Naive thymus-derived CD8-positive, alpha-beta T cell (primary cell): ENCODE measurements at regions not wholly inside any gene's neighbourhood (a gene's known extent, or its start where the extent isn't known, plus 50 kb on each side); places are given as distances from the start of the nearest gene placed in this dataset.

Experiments
- ATAC-seq, 2 donors: fragments of 150-1000 bp; cut with Tn5 transposase in 1 of 2; sonication (Bioruptor Pico), chemical (Tn5 transposase) in 1 of 2; 1 replicate in 1 of 2; 2 replicates in 1 of 2; pipeline ENCODE4 v1.10.0; 2021; ENCODE audit warnings: mild to moderate bottlenecking in 2 of 2, moderate library complexity in 2 of 2
- POLR2A ChIA-PET: fragments of 350-600 bp; sonication (Branson Sonifier 250); formaldehyde crosslinking; loops from one replicate; lab custom pipeline; 2021; ENCODE audit warnings: antibody characterized with exemption; lab: Charles Lee
- DNase-seq, 10 donors: peaks; one replicate each; pipeline versions ENCODE4 v3.0.0 to v3.0.0-alpha.2; 2020 to 2022
- H3K27ac Mint-ChIP-seq, 10 donors: one replicate each; pipeline ENCODE4 v1.8.0; 2020 to 2022; ENCODE audit warnings: mild to moderate bottlenecking in 10 of 10, mixed read lengths in 10 of 10, moderate library complexity in 4 of 10, inconsistent platforms in 1 of 10
- H3K27me3 Mint-ChIP-seq, 5 donors: one replicate each; pipeline ENCODE4 v1.8.0; 2021 to 2022; ENCODE audit warnings: mixed read lengths in 5 of 5
- H3K36me3 Mint-ChIP-seq, 3 donors: one replicate each; pipeline ENCODE4 v1.8.0; 2020 to 2022; ENCODE audit warnings: mixed read lengths in 3 of 3, mild to moderate bottlenecking in 2 of 3, inconsistent platforms in 1 of 3
- H3K4me1 Mint-ChIP-seq, 4 donors: one replicate each; pipeline ENCODE4 v1.8.0; 2021 to 2022; ENCODE audit warnings: mixed read lengths in 4 of 4
- H3K4me3 Mint-ChIP-seq, 10 donors: one replicate each; pipeline ENCODE4 v1.8.0; 2020 to 2022; ENCODE audit warnings: mild to moderate bottlenecking in 10 of 10, mixed read lengths in 10 of 10, moderate library complexity in 6 of 10, inconsistent platforms in 1 of 10
- H3K9me3 Mint-ChIP-seq, 9 donors: one replicate each; pipeline ENCODE4 v1.8.0; 2020 to 2022; ENCODE audit warnings: mixed read lengths in 9 of 9, mild to moderate bottlenecking in 3 of 9, inconsistent platforms in 1 of 9, moderate library complexity in 1 of 9

GRCh38 chr6:6801005-6801335, 212.4 kb downstream of the LY86 start:
- no peak for ATAC-seq
- Mint-ChIP-seq H3K27ac (peak overlapping the region in 2 of 10 donors; percentile 2 to 72), H3K27me3 (peaks cover 0 to 12% (median 1%) of the 10 kb centered on the region in 5 donors), H3K9me3 (no peaks in the 10 kb centered on the region), H3K36me3 (no peaks in the 10 kb centered on the region), H3K4me1 (peaks cover 2 to 25% (median 5%) of the 10 kb centered on the region in 4 donors), H3K4me3 (no peak overlapping the region)
- DNase-seq, result no peak
- POLR2A ChIA-PET, result no interaction called here

GRCh38 chr6:6801635-6802218, 213.2 kb downstream of the LY86 start:
- H3K4me1 Mint-ChIP-seq, result peaks cover 2 to 33% (median 5%) of the 10 kb centered on the region in 4 donors
- no peaks in the 10 kb centered on the region for H3K9me3 Mint-ChIP-seq
- H3K4me3 Mint-ChIP-seq, result no peak overlapping the region
- ATAC-seq, result no peak
- peak in 1 of 10 donors; percentile 53 for DNase-seq
- no peak overlapping the region for H3K27ac Mint-ChIP-seq
- POLR2A ChIA-PET, result no interaction called here
- H3K36me3 Mint-ChIP-seq, result no peaks in the 10 kb centered on the region
- peaks cover 0 to 12% (median 4%) of the 10 kb centered on the region in 5 donors for H3K27me3 Mint-ChIP-seq

GRCh38 chr6:6803180-6803977, 214.9 kb downstream of the LY86 start:
- peaks cover 2 to 34% (median 5%) of the 10 kb centered on the region in 4 donors for H3K4me1 Mint-ChIP-seq
- H3K4me3 Mint-ChIP-seq, result no peak overlapping the region
- no peaks in the 10 kb centered on the region for H3K9me3 Mint-ChIP-seq
- ATAC-seq (peak in 1 of 2 donors; percentile 37), DNase-seq (peak in 1 of 10 donors; percentile 53)
- no peak overlapping the region for H3K27ac Mint-ChIP-seq
- peaks cover 0 to 6% (median 2%) of the 10 kb centered on the region in 5 donors for H3K27me3 Mint-ChIP-seq
- no peaks in the 10 kb centered on the region for H3K36me3 Mint-ChIP-seq
- POLR2A ChIA-PET, result no interaction called here

GRCh38 chr6:6804843-6805615, 216.5 kb downstream of the LY86 start:
- Mint-ChIP-seq H3K36me3 (no peaks in the 10 kb centered on the region), H3K4me3 (no peak overlapping the region), H3K9me3 (no peaks in the 10 kb centered on the region), H3K27me3 (peaks cover 0 to 6% (median 2%) of the 10 kb centered on the region in 5 donors), H3K27ac (peak overlapping the region in 1 of 10 donors; percentile 33), H3K4me1 (peaks cover 3 to 23% (median 6%) of the 10 kb centered on the region in 4 donors)
- POLR2A ChIA-PET, result no interaction called here
- DNase-seq (peak in 1 of 10 donors; percentile 45), ATAC-seq (no peak)

- ATAC-seq (no peak), DNase-seq (no peak)
- Mint-ChIP-seq H3K36me3 (no peaks in the 10 kb centered on the region), H3K27me3 (peaks cover 0 to 6% (median 2%) of the 10 kb centered on the region in 5 donors), H3K27ac (peak overlapping the region in 1 of 10 donors; percentile 0), H3K4me1 (peaks cover 9 to 34% (median 14%) of the 10 kb centered on the region in 4 donors), H3K4me3 (no peak overlapping the region), H3K9me3 (no peaks in the 10 kb centered on the region)
- POLR2A ChIA-PET, result no interaction called here
Measured at GRCh38 chr6:6806844-6807518, 218.5 kb downstream of the LY86 start.

- ATAC-seq, result no peak
- POLR2A ChIA-PET, result no interaction called here
- H3K27ac Mint-ChIP-seq, result peak overlapping the region in 1 of 10 donors; percentile 75
Measured at GRCh38 chr6:6808343-6808742, 219.8 kb downstream of the LY86 start.

GRCh38 chr6:6808915-6809314, 220.4 kb downstream of the LY86 start:
- DNase-seq (no peak), ATAC-seq (no peak)
- Mint-ChIP-seq H3K4me1 (peaks cover 9 to 36% (median 16%) of the 10 kb centered on the region in 4 donors), H3K36me3 (no peaks in the 10 kb centered on the region), H3K27me3 (peaks cover 0 to 2% (median 0%) of the 10 kb centered on the region in 5 donors), H3K27ac (peak overlapping the region in 4 of 10 donors; percentile 9 to 96 (median 55)), H3K9me3 (no peaks in the 10 kb centered on the region), H3K4me3 (peak overlapping the region in 1 of 10 donors; percentile 15)
- POLR2A ChIA-PET, result no interaction called here

More at GRCh38 chr6:6808343-6808742, 219.8 kb downstream of the LY86 start:
- no peak for DNase-seq
- Mint-ChIP-seq H3K4me1 (peaks cover 9 to 40% (median 16%) of the 10 kb centered on the region in 4 donors), H3K36me3 (no peaks in the 10 kb centered on the region), H3K9me3 (no peaks in the 10 kb centered on the region), H3K27me3 (peaks cover 0 to 2% (median 0%) of the 10 kb centered on the region in 5 donors), H3K4me3 (no peak overlapping the region)

GRCh38 chr6:6810727-6811126, 222.2 kb downstream of the LY86 start:
- peak; percentile 13 to 37 for ATAC-seq
- Mint-ChIP-seq H3K27ac (peak overlapping the region; percentile 69 to 99 (median 98)), H3K9me3 (no peaks in the 10 kb centered on the region), H3K27me3 (peaks cover 0 to 2% (median 0%) of the 10 kb centered on the region in 5 donors), H3K36me3 (no peaks in the 10 kb centered on the region), H3K4me1 (peaks cover 9 to 39% (median 16%) of the 10 kb centered on the region in 4 donors), H3K4me3 (peak overlapping the region; percentile 84 to 98 (median 94))
- POLR2A ChIA-PET, result no interaction called here
- DNase-seq, result peak in 3 of 10 donors; percentile 11 to 35 (median 12)

- H3K9me3 Mint-ChIP-seq, result no peaks in the 10 kb centered on the region
- no peaks in the 10 kb centered on the region for H3K36me3 Mint-ChIP-seq
- ATAC-seq, result peak; percentile 77 to 89
- peak overlapping the region; percentile 69 to 99 (median 98) for H3K27ac Mint-ChIP-seq
- peaks cover 9 to 35% (median 16%) of the 10 kb centered on the region in 4 donors for H3K4me1 Mint-ChIP-seq
- POLR2A ChIA-PET, result interaction anchor here (0.6 to 0.9 kb wide), 2 partner anchors 277 to 483 kb away, joined by 3 to 4 read pairs; no protein-coding TSS in a partner anchor
- peak in 9 of 10 donors; percentile 9 to 73 (median 66) for DNase-seq
- peaks cover 0 to 2% (median 0%) of the 10 kb centered on the region in 5 donors for H3K27me3 Mint-ChIP-seq
- peak overlapping the region; percentile 84 to 98 (median 94) for H3K4me3 Mint-ChIP-seq
Measured at GRCh38 chr6:6811128-6812009, 222.8 kb downstream of the LY86 start.

GRCh38 chr6:6812427-6812826, 223.9 kb downstream of the LY86 start:
- Mint-ChIP-seq H3K36me3 (no peaks in the 10 kb centered on the region), H3K27me3 (no peaks in the 10 kb centered on the region), H3K4me1 (peaks cover 9 to 31% (median 16%) of the 10 kb centered on the region in 4 donors), H3K9me3 (no peaks in the 10 kb centered on the region), H3K4me3 (peak overlapping the region in 7 of 10 donors; percentile 30 to 98 (median 94)), H3K27ac (peak overlapping the region in 8 of 10 donors; percentile 46 to 99 (median 97))
- POLR2A ChIA-PET, result no interaction called here
- ATAC-seq, result no peak
- DNase-seq, result no peak

- DNase-seq (no peak), ATAC-seq (no peak)
- H3K27me3 Mint-ChIP-seq, result peaks cover 2 to 6% (median 3%) of the 10 kb centered on the region in 5 donors
- H3K4me3 Mint-ChIP-seq, result no peak overlapping the region
- H3K9me3 Mint-ChIP-seq, result no peaks in the 10 kb centered on the region
- no peaks in the 10 kb centered on the region for H3K36me3 Mint-ChIP-seq
- no peak overlapping the region for H3K27ac Mint-ChIP-seq
- POLR2A ChIA-PET, result no interaction called here
- H3K4me1 Mint-ChIP-seq, result peaks cover 5 to 27% (median 13%) of the 10 kb centered on the region in 4 donors
Measured at GRCh38 chr6:6815732-6816131, 227.2 kb downstream of the LY86 start.
